Neuronal stem cell (in vitro differentiated cells): ENCODE measurements at regions not wholly inside any gene's neighbourhood (a gene's known extent, or its start where the extent isn't known, plus 50 kb on each side); places are given as distances from the start of the nearest gene placed in this dataset.

Experiments used
- DNase-seq: peaks from one replicate; pipeline ENCODE4 v3.0.0-alpha.2; 2013; ENCODE audit warnings: low spot score
- H2AFZ ChIP-seq: one replicate; pipeline ENCODE4 v1.6.1; 2013; ENCODE audit warnings: mild to moderate bottlenecking, low read length, inconsistent platforms
- H2AK5ac ChIP-seq: 2 replicates; pipeline ENCODE4 v1.6.1; 2013; ENCODE audit warnings: low read depth, mild to moderate bottlenecking, inconsistent platforms, low read length, moderate library complexity, mixed read lengths
- H2BK120ac ChIP-seq: 2 replicates; pipeline ENCODE4 v1.6.1; 2013; ENCODE audit warnings: low read depth, mild to moderate bottlenecking, inconsistent platforms, low read length, moderate library complexity, mixed read lengths
- H2BK12ac ChIP-seq: one replicate; pipeline ENCODE4 v1.6.1; 2013; ENCODE audit warnings: low read length, inconsistent platforms
- H2BK15ac ChIP-seq: 2 replicates; pipeline ENCODE4 v1.6.1; 2013; ENCODE audit warnings: mild to moderate bottlenecking, low read length, inconsistent platforms, mixed read lengths
- H2BK5ac ChIP-seq: one replicate; pipeline ENCODE4 v1.6.1; 2013; ENCODE audit warnings: inconsistent platforms, mild to moderate bottlenecking, low read length, moderate library complexity
- H3K14ac ChIP-seq: one replicate; pipeline ENCODE4 v1.6.1; 2013; ENCODE audit warnings: low read length, inconsistent platforms
- H3K18ac ChIP-seq: 2 replicates; pipeline ENCODE4 v1.6.1; 2013; ENCODE audit warnings: low read length, inconsistent platforms
- H3K23ac ChIP-seq: 2 replicates; pipeline ENCODE4 v1.6.1; 2013; ENCODE audit warnings: low read depth, mild to moderate bottlenecking, mixed read lengths, low read length, inconsistent platforms; ENCODE audit not compliant: poor library complexity
- H3K27ac ChIP-seq: replicated peaks from 3 replicates; pipeline ENCODE4 v1.5.1; 2013; ENCODE audit warnings: low read length, inconsistent platforms
- H3K27me3 ChIP-seq, 3 experiments: 2 replicates each; pipeline ENCODE4 v1.6.1; 2013; ENCODE audit warnings: low read length in 3 of 3, mild to moderate bottlenecking in 2 of 3, inconsistent platforms in 1 of 3, low read depth in 1 of 3, mixed read lengths in 1 of 3, moderate library complexity in 1 of 3; ENCODE audit not compliant: control insufficient read depth in 3 of 3, insufficient read depth in 3 of 3
- H3K36me3 ChIP-seq, 2 donors: replicated peaks in 1 of 2; 2 replicates each; pipeline ENCODE4 v1.6.1; 2013; ENCODE audit warnings: low read length in 2 of 2; ENCODE audit not compliant: control insufficient read depth in 2 of 2, insufficient read depth in 2 of 2
- H3K4ac ChIP-seq: 2 replicates; pipeline ENCODE4 v1.6.1; 2013; ENCODE audit warnings: inconsistent platforms, mild to moderate bottlenecking, low read length, moderate library complexity
- H3K4me1 ChIP-seq, 2 donors: 1 replicate in 1 of 2; 2 replicates in 1 of 2; pipeline ENCODE4 v1.6.1; 2013; ENCODE audit warnings: low read length in 2 of 2, low read depth in 1 of 2; ENCODE audit not compliant: control insufficient read depth in 2 of 2, insufficient read depth in 1 of 2
- H3K4me2 ChIP-seq: one replicate; pipeline ENCODE4 v1.6.1; 2013; ENCODE audit warnings: mild to moderate bottlenecking, low read length, inconsistent platforms; ENCODE audit not compliant: insufficient read depth, poor library complexity, severe bottlenecking
- H3K4me3 ChIP-seq, 2 donors: 2 replicates each; pipeline ENCODE4 v1.5.1; 2013; ENCODE audit warnings: low read length in 2 of 2, mild to moderate bottlenecking in 2 of 2, inconsistent platforms in 1 of 2, moderate library complexity in 1 of 2
- H3K79me1 ChIP-seq: one replicate; pipeline ENCODE4 v1.6.1; 2013; ENCODE audit warnings: low read depth, mild to moderate bottlenecking, inconsistent platforms, low read length, moderate library complexity
- H3K9ac ChIP-seq: one replicate; pipeline ENCODE4 v1.6.1; 2013; ENCODE audit warnings: mild to moderate bottlenecking, low read depth, low read length, inconsistent platforms; ENCODE audit not compliant: poor library complexity
- H3K9me3 ChIP-seq, 2 donors: replicated peaks in 1 of 2; 2 replicates each; pipeline versions ENCODE3 to v1.6.1; 2013; ENCODE audit warnings: low read length in 2 of 2, mild to moderate bottlenecking in 2 of 2, inconsistent platforms in 1 of 2, low read depth in 1 of 2, mixed read lengths in 1 of 2, moderate library complexity in 1 of 2; ENCODE audit not compliant: control insufficient read depth in 2 of 2, insufficient read depth in 1 of 2
- H4K8ac ChIP-seq: one replicate; pipeline ENCODE4 v1.6.1; 2013; ENCODE audit warnings: low read depth, mild to moderate bottlenecking, inconsistent platforms, low read length, moderate library complexity
- H4K91ac ChIP-seq: one replicate; pipeline ENCODE4 v1.6.1; 2013; ENCODE audit warnings: low read length, low read depth, mild to moderate bottlenecking, inconsistent platforms; ENCODE audit not compliant: poor library complexity
- WGBS, 2 donors: extraction: QIAGEN DNeasy Blood & Tissue Kit; methylation state at CpG; one replicate each; pipeline ENCODE4 v1.1.7; 2013; ENCODE audit warnings: missing lambda C conversion rate in 2 of 2, mixed read lengths in 1 of 2; ENCODE audit not compliant: insufficient read length in 2 of 2, insufficient replicate concordance in 1 of 2; ENCODE audit errors: extremely low coverage in 2 of 2; 5-methylcytosine and 5-hydroxymethylcytosine counted together

DNA sequence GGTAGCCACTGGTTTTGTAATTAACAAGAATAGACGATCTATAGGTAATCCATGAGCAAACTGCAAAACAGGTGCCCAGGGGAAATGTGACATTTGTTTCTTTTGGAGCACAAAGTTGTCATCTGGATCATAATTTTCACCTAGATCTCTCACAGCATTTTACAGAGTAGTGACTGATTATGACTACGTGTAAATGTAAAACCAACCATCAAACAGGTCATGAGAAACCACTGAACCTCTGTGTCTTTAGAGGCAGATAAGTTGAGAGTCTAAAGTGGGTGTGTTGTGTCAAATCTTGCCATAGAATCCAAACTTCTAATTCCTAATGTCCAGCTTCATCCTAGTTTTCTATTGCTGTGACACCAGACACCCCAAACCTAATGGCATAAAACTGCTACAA is 648.1 kb downstream of the MID1IP1 start:
- Histone ChIP-seq H2AK5ac (no peak overlapping the region), H3K4me1 (peaks cover 0 to 7% of the 10 kb centered on the region in 2 donors), H3K4me3 (no peak overlapping the region), H3K14ac (no peak overlapping the region), H2BK12ac (no peak overlapping the region), H2AFZ (no peak overlapping the region), H4K8ac (no peak overlapping the region), H3K9me3 (no peaks in the 10 kb centered on the region), H4K91ac (no peak overlapping the region), H3K9ac (no peak overlapping the region), H2BK15ac (no peak overlapping the region), H2BK5ac (no peak overlapping the region), H3K27me3 (peaks cover 0 to 11% (median 0%) of the 10 kb centered on the region in 3 experiments), H3K79me1 (no peaks in the 10 kb centered on the region), H3K4me2 (no peak overlapping the region), H3K36me3 (no peaks in the 10 kb centered on the region), H3K27ac (no peak overlapping the region), H2BK120ac (no peak overlapping the region), H3K4ac (no peak overlapping the region), H3K23ac (no peak overlapping the region), H3K18ac (no peak overlapping the region)
- WGBS, 2 donors = no CpG with 5 or more reads among the region's 2 CpGs
- DNase-seq = no peak

DNA sequence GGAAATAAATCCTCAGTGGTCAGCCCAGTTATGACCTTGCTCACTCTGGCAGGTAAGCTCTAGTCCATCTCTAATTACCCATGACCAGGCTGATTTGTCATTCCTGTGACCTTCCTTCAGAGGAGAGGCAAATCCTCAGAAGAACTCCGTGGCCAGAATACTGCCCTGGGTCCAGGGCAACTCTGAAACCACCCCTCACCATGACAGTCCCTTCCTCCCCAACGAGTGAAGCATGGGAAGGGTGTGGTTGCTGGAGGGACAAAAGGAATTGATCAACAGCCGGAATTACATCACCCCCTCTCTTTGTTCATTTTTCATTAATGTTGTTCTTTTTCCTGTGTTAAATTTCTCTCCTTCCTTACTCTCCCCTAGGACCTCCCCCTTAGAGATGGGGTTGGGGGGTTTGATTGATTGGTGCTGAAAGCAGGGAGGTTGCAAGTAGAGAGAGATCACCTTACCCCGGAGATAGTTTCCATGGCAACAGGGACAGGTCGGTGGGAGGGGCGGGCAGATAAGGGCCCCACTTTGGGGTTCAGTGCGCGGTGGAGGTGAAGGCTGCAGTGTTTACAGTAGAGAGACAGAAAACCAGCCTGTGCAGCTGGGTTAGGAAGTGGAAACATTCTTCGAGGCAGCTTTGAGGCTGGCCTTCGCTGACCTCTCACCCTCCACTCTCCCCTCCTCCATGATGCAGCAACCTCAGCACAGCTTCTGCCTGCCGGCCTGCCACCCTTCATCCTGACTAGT is 647.4 kb downstream of the BCOR start:
- Histone ChIP-seq H2BK15ac (no peak overlapping the region), H3K4me2 (no peak overlapping the region), H3K36me3 (no peaks in the 10 kb centered on the region), H3K4me1 (peaks cover 0 to 7% of the 10 kb centered on the region in 2 donors), H3K9me3 (no peaks in the 10 kb centered on the region), H3K27me3 (peaks cover 0 to 13% (median 0%) of the 10 kb centered on the region in 3 experiments), H4K91ac (no peak overlapping the region), H3K18ac (no peak overlapping the region), H2BK120ac (no peak overlapping the region), H2AK5ac (no peak overlapping the region), H3K79me1 (no peaks in the 10 kb centered on the region), H2BK12ac (no peak overlapping the region), H4K8ac (no peak overlapping the region), H2AFZ (no peak overlapping the region), H3K14ac (no peak overlapping the region), H3K4ac (no peak overlapping the region), H3K4me3 (no peak overlapping the region), H3K27ac (no peak overlapping the region), H3K23ac (no peak overlapping the region), H3K9ac (no peak overlapping the region), H2BK5ac (no peak overlapping the region)
- no peak for DNase-seq
- WGBS, 2 donors = no CpG with 5 or more reads among the region's 11 CpGs

DNA sequence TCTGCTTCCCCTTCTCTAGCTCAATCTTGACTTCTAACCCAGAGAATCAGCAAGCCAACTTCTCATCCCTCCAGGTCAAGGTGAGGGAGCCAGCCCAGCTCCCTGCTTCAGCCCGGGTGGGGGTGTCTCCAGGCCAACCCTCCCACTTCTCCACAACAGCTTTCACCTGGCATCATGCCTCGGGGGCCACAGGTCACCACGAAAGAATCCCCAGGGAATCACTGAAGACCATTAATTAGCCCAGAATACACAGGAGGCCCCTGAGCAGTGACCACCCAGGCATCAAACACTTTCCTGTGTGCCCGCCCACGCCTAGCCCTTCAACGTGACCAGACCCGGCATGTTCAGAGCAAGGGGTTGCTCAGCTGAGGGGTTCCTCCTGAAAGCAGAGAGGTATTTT is 646.7 kb downstream of the BCOR start:
- Histone ChIP-seq H3K27me3 (peaks cover 0 to 13% (median 0%) of the 10 kb centered on the region in 3 experiments), H2AK5ac (no peak overlapping the region), H3K18ac (no peak overlapping the region), H3K27ac (no peak overlapping the region), H3K9me3 (no peaks in the 10 kb centered on the region), H3K4me2 (no peak overlapping the region), H4K91ac (no peak overlapping the region), H3K9ac (no peak overlapping the region), H3K79me1 (no peaks in the 10 kb centered on the region), H2BK15ac (no peak overlapping the region), H4K8ac (no peak overlapping the region), H3K23ac (no peak overlapping the region), H2BK12ac (no peak overlapping the region), H3K14ac (no peak overlapping the region), H3K4me1 (peaks cover 0 to 7% of the 10 kb centered on the region in 2 donors), H2BK120ac (no peak overlapping the region), H3K36me3 (no peaks in the 10 kb centered on the region), H3K4ac (no peak overlapping the region), H2AFZ (no peak overlapping the region), H2BK5ac (no peak overlapping the region), H3K4me3 (no peak overlapping the region)
- no peak for DNase-seq
- no CpG with 5 or more reads among the region's 7 CpGs for WGBS, 2 donors

DNA sequence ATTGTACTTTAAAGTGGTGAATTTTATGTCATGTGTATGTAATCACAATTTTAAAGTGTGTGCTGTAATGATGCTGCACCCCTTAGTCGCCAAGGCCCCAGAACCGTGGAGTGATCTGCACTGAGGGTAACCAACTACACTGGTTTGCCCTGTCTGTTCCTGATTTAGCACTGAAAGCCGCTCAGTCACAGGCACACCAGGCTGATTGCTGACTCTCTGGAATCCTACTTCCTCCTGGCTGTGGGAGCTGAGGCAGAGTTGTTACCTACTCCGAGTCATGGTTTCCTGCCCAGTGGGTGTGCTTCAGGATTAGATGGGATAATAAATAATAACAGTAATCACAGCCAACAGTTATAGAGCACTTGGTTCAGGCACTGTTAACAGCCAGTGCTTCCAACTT is 645.4 kb downstream of the BCOR start:
- no peaks in the 10 kb centered on the region for H3K9me3 ChIP-seq
- H3K18ac ChIP-seq = no peak overlapping the region
- no peak overlapping the region for H2AFZ ChIP-seq
- H3K4ac ChIP-seq = no peak overlapping the region
- H2BK15ac ChIP-seq = no peak overlapping the region
- peaks cover 0 to 7% of the 10 kb centered on the region in 2 donors for H3K4me1 ChIP-seq
- no peak overlapping the region for H3K4me3 ChIP-seq
- H2BK5ac ChIP-seq = no peak overlapping the region
- H2BK120ac ChIP-seq = no peak overlapping the region
- H3K14ac ChIP-seq = no peak overlapping the region
- no peak overlapping the region for H3K27ac ChIP-seq
- no peak overlapping the region for H3K23ac ChIP-seq
- H3K9ac ChIP-seq = no peak overlapping the region
- no peak overlapping the region for H4K91ac ChIP-seq
- H3K27me3 ChIP-seq = peaks cover 0 to 13% (median 0%) of the 10 kb centered on the region in 3 experiments
- no peak overlapping the region for H2BK12ac ChIP-seq
- H3K36me3 ChIP-seq = no peaks in the 10 kb centered on the region
- H4K8ac ChIP-seq = no peak overlapping the region
- no peak for DNase-seq
- no peak overlapping the region for H3K4me2 ChIP-seq
- no CpG with 5 or more reads among the region's 4 CpGs for WGBS, 2 donors
- no peaks in the 10 kb centered on the region for H3K79me1 ChIP-seq
- H2AK5ac ChIP-seq = no peak overlapping the region
